Globus pallidus (tissue), 1 donor: ENCODE measurements at regions not wholly inside any gene's neighbourhood (a gene's known extent, or its start where the extent isn't known, plus 50 kb on each side); places are given as distances from the start of the nearest gene placed in this dataset.
"Not testable (repeated sequence)": the region's sequence is repeated elsewhere in the genome, so short reads cannot be mapped to it uniquely, and the experiment has no call there.

Source experiments
- DNase-seq: peaks from one replicate; pipeline ENCODE4 v3.0.0-alpha.2; 2015; ENCODE audit warnings: low spot score

DNA sequence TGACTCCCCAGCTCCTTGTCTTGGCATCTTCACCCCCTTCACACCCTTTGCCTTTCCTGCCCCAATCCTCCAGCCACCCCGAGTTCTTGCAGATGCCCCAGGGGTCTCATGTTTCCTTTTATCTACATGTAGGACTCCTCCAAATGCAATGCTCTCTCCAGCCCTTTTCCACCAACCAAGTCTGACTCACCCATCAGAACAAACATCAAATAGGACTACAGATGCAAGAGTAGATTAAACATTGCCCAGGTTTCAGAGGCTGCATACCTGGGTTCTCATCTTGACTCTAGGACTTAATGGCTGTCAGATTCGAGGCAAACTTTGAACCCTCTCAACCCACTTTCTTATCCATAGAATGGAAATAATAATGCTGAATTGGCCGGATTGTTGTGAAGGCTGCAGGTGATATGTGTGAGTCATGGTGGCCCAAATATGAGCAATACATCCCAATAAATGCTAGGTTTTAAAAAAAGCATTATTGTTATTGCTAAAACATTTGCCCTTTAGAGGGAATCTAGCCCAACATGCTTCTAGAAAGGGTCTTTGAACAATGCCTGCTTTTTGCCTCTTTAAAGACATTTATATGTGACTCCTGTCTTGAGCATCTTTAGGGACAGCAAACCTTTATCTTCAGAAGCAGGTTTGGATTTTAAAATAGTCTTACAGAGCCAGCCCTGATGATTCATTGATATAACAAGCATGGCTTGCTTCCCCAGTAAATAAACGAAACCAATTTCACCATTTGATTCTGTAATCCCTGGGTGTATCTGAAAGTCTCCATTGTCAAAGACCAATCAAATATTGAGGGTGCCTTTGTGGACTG is 310.1 kb downstream of the FOXL1 start:
- DNase-seq: no peak

GRCh38 chr16:86889054-86889366 is 310.7 kb downstream of the FOXL1 start:
- DNase-seq: not testable (repeated sequence)

GRCh38 chr16:86889974-86890373 is 311.6 kb downstream of the FOXL1 start:
- DNase-seq: no peak

DNA sequence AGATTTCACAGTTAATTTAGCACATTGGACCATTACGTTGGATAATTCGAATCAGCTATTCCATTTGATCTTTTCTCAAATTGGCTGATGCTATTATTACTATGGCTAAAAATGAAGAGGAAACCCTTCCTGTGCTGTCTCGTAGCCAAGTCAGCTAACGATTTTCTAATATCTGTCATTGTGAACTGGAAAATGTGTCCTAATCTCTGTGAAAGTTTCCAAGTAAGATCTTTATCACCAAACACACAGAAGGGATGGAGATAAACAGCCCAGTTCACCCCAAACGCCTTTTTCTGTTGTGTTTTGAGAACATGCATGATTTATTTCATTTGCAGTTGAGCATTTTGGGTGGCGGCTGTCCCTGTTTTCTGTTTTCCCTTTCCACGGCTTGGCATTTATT is 312.8 kb downstream of the FOXL1 start:
- DNase-seq: no peak

- DNase-seq: no peak
Measured at GRCh38 chr16:86891631-86892030, 313.3 kb downstream of the FOXL1 start.

DNA sequence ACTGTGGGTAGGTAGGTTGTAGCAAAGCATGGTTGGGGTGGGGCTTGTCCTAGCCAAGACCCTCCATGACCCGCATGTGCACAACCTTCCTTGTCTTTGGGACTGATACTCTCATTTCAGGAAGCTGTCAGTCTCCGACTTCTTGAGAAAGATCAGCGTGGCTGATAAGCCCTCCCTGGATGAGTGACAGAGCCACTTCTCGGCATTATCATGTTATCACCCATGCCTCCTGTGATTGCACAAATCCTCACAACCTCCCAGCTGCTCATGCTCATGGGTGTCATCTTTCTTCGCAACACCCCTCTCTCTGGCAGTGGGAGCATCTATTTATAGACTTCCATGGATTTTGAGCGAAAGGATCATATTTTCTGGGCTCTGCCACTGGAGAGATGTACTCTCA is 314.2 kb downstream of the FOXL1 start:
- DNase-seq: no peak

- no peak for DNase-seq
Measured at GRCh38 chr16:86893506-86893905, 315.2 kb downstream of the FOXL1 start.

DNA sequence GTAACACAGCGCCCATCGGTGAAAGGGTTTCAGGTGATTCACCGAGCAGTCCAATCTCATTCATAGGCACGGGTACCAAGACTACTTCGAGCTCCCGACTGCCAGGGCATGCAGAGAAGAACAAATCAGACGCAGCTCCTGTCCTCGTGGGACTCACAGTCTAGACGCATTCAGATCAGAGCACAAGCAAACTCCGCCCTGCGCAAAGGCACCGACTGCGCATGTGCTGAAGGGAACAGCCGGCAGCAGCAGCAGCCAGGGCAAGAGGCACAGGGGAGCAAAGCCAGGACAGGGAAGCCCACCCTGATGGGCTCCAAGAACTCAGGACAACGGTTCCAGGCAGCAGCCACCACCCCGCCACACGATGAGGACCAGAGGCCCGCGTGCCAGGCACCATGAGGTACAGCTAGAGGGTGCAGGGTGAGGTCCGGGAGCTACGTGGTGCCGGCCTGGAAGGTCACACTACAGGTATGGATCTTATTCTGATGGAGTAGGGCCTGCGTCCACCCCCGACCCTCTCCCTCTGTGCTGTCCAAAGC is 315.7 kb downstream of the FOXL1 start:
- DNase-seq: no peak

- no peak for DNase-seq
Measured at GRCh38 chr16:86894925-86895324, 316.6 kb downstream of the FOXL1 start.

DNA sequence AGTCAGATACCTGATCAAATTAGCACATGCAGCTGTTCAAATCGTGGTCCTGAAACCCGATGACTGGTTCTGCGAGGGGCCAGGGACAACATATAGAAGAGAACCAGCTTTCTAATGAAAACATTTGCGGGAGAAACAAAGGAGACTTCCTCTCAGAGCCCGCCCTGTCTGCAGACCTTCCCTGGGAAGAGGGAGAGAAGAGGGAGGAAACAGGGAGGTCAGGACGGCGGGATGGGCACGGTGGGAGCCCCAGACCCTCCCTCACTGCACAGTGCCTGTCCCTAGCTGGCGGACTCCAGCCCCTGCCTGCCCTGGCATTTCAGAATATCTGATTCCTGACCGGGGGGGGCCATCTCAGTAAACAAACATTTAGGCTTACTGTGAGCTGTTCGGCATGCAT is 317.3 kb downstream of the FOXL1 start:
- no peak for DNase-seq

DNA sequence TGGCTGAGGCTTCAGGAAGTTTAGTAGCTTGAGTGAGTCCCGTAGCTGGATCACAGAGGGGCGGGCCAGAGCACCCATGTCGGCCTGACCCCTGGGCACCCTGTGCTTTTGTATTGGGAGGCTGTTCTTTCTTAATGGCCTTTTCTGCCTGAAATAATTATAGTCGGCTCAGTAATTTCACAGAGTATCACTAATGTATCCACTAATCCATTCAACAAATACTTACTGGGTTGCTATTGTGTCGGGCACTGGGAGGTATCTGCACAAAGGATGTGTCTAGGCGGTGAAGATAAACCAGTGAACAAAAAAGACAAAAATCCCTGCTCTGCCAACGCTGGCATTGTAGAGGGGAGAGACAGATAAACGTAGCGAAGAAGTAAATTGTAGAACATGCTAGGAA is 318.6 kb downstream of the FOXL1 start:
- no peak for DNase-seq

- DNase-seq: no peak
Measured at GRCh38 chr16:86897486-86897885, 319.1 kb downstream of the FOXL1 start.

- DNase-seq: no peak
Measured at GRCh38 chr16:86898386-86898785, 320.0 kb downstream of the FOXL1 start.

GRCh38 chr16:86899151-86899550 is 320.8 kb downstream of the FOXL1 start:
- no peak for DNase-seq

GRCh38 chr16:86899757-86900156 is 321.4 kb downstream of the FOXL1 start:
- no peak for DNase-seq

DNA sequence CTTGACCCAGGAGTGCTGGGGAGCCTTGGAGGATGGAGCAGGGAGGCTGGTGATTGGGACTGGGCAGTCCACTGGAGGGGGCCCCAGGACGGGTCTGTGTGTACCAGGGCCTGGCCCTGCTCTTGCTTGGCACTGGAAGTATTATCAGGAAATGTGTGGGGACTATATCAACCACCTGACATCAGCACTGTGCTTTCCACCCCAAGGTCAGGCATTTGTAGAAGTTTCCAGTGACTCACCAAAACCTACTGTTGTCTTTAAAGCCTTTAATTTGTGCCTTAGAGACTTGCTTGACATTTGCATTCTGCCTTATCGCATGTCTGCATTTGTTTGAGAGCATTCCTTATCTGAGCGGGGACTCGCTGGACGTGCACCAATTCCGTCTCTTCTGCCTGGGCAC is 323.1 kb downstream of the FOXL1 start:
- no peak for DNase-seq

GRCh38 chr16:86902656-86903001 is 324.3 kb downstream of the FOXL1 start:
- DNase-seq: no peak

GRCh38 chr16:86903068-86903467 is 324.7 kb downstream of the FOXL1 start:
- DNase-seq: no peak

GRCh38 chr16:86905302-86905701 is 327.0 kb downstream of the FOXL1 start:
- no peak for DNase-seq

- no peak for DNase-seq
Measured at GRCh38 chr16:86906623-86907022, 328.3 kb downstream of the FOXL1 start.

DNA sequence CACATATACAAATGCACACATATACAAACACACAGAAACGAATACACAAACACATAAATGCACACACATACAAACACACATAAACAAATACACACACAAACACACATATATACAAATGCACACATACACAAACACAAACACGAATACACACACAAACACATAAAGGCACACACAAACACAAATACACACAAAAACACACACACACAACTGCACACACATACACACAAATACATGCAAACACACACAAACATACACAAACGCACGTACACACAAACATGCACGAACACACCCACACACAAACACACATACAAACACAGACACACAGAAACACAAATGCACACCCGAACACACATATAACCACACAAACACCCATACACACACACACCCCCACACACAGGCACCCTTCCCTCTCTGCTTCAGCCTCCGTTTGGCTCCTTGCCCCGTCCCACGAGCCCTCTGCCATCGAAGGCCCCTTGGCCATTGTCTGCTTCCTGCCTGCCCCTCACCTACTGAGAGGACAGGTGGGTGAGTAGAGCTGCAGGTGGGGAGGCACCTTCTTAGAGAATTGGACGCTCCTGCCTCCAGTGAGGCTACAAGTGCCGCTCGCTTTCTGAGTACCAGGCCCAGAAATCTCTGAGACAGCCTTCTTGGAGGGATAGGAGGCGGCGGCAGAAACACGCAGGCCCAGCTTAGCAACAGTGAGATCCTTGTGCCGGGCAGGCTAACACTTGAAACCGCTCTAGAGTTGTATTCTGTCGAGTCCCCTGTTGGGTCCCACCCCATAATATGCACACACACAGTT is 331.2 kb downstream of the FOXL1 start:
- no peak for DNase-seq

- DNase-seq: no peak
Measured at GRCh38 chr16:86910161-86910769, 331.9 kb downstream of the FOXL1 start.

DNA sequence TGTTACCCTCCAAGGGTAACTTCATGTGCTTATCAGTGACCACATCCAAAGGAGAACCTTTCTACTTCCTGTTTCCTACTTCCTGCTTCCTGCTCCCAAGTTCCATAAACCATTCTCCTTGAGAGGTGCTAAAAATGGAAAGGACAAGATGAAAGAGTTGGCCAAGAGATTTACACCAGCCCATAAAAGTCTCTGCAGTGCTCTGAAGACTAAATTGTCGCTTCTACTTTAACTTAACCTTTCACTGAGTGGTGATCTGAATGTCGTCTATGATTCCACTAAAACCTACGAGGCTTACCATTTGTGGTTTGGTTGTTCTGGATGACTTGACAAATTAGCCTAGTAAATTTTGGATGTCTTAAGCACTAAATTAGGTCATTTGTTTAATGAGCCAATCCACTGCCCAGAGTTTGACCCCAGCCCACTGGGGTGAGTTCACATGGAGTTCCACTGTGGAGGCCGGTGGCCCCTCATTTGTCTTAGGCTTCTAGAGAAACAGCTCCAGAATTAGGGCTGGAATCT is 333.1 kb downstream of the FOXL1 start:
- DNase-seq: no peak
